DLD1 (cell line): ENCODE measurements at regions not wholly inside any gene's neighbourhood (a gene's known extent, or its start where the extent isn't known, plus 50 kb on each side); places are given as distances from the start of the nearest gene placed in this dataset.

Experiments
- in situ Hi-C: cut with HindIII; loops from 2 replicates; pipeline ENCODE4 v1.10.0; 2017; ENCODE audit warnings: low sequenced_read_pairs

DNA sequence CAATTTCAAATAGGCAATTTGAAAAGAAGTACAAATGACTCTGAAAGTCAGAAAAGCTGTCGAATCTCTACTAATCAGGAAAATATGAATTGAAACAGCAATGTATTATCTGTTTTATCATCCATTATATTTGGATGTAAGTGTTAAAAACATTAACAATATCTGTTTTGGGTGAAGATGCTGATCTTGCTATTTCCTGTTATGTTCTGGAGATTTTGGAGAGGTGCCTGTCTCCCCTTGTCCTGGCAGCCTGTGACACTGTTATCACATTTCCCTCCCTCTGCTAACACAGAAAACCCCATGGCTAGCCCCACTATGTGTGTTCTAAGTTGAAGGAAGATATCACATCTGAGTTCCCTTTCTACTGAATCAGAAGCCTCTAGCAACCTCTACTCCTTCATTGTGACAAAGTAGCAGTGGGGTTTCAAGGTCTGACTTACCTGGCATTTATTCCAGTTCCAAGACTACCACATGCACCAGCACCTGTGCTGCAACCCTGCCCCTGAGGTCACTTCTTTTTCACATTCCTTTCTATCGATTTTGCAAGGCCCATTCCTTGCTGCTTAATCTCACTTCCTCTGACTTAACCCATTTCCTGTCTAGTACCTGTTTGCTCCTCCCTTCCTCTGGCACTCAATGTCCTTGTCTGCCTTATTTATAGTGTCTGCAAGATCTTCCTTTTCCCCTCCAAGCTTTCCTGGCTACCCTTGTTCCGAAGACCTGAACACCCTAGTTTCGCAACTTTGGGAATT, 95.5 kb upstream of the COL8A1 start:
- in situ Hi-C loops = no loop called here

DNA sequence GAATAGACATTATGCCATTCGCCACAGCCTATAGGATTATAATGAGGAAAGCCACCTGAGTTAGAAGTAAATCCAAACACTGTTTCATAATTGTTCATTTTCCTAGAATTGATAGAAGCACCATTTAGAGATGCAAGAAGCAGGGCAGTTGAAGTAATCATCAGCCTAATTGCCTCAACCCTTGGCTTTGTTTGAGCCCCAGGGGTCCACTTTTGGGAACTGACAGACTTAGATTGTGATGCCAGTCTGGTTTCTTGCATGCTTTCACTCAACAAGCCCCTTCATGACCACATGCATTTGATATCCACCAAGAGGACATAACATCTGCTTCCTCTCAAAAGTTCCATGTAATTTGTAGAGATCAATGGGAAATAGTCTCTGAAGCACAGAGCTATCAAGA, 97.2 kb upstream of the COL8A1 start:
- in situ Hi-C loops = no loop called here

- in situ Hi-C loops = no loop called here
Observed at GRCh38 chr3:99537416-99537815, 101.0 kb upstream of the COL8A1 start.

DNA sequence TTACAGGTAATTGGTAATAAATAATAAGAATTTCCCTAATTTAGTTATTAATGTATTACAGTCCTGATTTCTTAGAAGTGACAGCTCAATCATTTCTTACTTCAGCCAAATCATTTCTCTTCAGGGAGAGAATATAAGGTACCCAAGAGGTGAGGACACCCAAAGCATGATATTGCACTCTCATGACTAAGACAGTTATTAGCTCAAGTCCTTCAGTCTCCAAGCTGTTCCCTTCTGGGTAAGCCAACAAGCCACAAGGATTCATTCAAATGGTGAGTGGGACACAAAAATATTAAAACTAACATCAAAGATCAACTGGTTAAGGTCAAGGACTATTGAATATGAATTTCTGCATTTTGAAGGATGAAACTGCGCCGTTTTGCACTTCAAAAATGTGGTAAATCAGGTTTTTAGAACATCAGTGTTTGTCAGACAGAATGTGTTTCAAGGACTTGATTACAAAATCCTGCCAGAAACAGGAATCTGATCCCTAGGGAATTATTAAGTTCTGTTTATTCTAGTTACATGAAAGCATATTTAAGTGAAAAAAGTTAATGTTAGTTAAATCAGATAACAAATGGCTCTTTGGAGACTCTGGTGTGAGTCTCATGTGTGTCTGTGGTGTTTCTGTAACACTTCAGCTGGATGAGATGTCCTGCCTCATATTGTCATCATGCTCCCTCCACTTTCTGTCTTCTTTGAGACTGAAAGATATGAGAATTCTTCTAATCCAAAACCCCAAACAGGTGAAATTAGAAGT, 101.7 kb upstream of the COL8A1 start:
- in situ Hi-C loops = no loop called here

DNA sequence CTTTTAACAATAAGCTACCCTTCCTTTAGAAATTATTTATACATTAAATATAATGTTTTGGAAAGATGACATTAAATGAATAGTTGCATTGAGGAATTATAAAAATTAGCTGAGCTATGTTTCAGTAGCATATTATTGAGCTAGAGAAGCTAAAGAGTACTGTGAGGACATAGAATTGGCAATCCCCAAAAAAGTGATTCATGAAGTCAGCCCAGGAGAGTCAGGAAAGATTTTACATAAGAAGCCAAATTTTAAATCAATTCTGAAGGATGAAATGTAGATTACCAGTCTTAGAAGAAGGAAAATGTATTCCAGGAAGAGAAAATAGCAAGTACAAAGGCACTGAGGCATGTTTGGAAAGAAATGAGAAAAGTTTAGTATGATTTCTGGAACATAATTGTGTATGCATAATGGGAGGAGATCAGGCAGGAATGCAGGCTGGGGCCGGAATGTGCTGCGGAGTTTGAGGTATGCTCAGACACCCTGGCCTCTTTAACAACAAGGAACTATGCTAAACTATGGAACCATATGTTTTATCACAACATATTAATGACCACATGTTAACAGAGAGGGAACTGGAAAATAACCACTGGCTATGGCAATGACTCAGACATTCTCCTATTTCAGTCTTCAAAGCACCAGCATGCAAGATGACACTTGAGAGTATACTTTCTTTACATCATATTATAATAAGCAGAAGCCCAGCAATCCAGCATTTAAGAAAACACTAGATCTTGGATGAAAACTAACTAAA, 103.3 kb upstream of the COL8A1 start:
- in situ Hi-C loops = no loop called here

- in situ Hi-C loops = no loop called here
Observed at GRCh38 chr3:99532246-99532645, 106.1 kb upstream of the COL8A1 start.

GRCh38 chr3:99529265-99529664, 109.1 kb upstream of the COL8A1 start:
- in situ Hi-C loops = no loop called here

DNA sequence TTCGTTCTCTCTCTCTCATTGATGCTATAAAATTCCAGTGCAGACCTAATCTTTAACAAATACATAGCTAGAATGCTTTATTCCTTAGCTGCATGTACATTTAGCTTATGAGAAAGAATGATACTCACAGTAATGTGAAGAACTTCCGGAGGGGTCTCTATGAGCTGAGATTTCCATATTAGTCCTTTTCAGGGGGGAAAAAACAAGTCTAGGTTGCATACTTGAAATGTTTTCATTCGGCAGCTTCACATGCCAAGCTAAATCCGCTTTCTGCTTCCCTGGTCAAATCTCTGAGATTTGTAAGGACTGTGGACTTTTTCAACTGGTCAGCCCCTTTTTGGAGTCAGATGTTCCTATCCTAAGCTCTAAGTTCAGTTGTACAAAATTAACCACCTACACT, 111.5 kb upstream of the COL8A1 start:
- in situ Hi-C loops = no loop called here

GRCh38 chr3:99524559-99524958, 113.8 kb upstream of the COL8A1 start:
- in situ Hi-C loops = no loop called here

- in situ Hi-C loops = no loop called here
Observed at GRCh38 chr3:99523431-99524127, 114.8 kb upstream of the COL8A1 start.

- in situ Hi-C loops = no loop called here
Observed at GRCh38 chr3:99522147-99522546, 116.2 kb upstream of the COL8A1 start.

- in situ Hi-C loops = no loop called here
Observed at GRCh38 chr3:99521551-99521950, 116.8 kb upstream of the COL8A1 start.

- in situ Hi-C loops = no loop called here
Observed at GRCh38 chr3:99520513-99520912, 117.9 kb upstream of the COL8A1 start.

- in situ Hi-C loops = no loop called here
Observed at GRCh38 chr3:99516936-99517335, 121.5 kb upstream of the COL8A1 start.

DNA sequence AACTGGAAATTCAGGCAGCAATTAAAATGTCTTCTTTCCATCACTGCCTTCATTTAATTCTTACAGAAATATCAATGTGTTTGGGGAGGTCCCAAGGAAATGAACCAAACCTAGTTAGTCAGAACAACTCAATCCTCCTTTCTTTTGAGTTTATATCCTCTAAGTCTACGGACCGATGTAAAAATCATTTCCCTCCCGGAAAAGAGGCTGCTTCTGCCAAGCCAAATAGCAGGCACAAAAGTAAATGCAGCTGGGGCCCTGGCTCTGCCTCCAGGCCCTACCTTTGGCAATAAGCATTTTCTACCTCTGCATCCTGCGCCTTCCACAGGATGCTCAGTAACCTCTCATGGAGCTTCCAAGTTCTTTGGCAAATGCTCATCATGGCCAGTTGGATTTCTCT, 122.5 kb upstream of the COL8A1 start:
- in situ Hi-C loops = no loop called here

DNA sequence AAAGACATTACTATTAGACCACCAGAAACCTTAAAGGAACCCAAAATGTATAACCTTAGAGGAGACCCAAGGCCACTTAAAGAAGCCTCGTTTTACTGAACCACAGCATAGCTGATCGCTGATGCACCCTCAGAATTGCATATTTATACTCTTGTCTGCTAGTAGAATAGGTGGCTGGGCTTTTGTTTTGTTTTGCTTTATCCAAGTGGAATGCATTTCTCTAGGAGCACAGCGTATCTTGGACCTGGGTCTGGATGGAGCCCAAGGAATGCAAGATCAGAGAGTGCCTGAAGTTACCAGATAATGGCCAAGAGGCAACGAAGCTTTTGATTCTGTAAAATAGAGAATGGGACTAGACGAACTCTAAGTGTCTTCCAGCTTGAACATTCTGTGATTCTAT, 129.2 kb upstream of the COL8A1 start:
- in situ Hi-C loops = no loop called here

GRCh38 chr3:99508191-99508590, 130.2 kb upstream of the COL8A1 start:
- in situ Hi-C loops = no loop called here

- in situ Hi-C loops = no loop called here
Observed at GRCh38 chr3:99505646-99506269, 132.6 kb upstream of the COL8A1 start.

- in situ Hi-C loops = no loop called here
Observed at GRCh38 chr3:99505200-99505599, 133.2 kb upstream of the COL8A1 start.

DNA sequence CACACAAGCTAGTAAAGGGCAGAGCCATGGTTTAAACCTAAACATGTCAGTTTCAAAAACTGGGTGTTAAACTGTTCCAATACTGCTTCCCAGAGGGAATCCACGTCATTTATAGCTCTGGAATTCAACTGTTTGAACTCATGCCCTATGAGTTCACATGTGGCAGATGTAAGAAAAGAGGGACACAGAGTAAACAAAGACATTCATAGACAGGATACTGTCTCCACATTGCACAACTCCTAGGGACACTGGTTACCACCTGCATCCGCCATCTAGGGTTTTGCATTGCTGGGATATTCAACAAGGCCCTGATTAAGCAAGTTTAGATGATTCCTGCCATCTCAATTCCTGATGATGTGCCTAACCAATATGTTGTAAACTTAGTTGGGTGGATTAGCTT, 134.1 kb upstream of the COL8A1 start:
- in situ Hi-C loops = no loop called here

DNA sequence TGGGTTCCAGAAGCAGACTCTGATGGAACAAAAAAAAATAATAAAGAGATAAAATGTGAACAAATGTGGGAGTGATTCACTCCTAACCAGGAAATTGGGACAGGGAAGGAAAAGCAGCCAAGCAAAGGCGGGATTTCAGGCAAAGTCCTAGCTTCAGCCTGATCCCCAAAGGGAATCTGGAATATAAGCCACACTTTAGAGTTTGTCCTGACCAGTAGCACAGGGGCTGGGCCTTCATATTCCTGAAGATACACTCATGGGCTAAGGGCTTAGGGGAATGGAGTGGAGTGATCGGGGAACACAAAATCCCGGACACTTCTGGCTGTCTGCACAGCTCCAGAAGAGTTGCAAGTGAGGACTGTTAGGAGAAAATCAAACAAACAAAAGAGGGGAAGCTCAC, 135.0 kb upstream of the COL8A1 start:
- in situ Hi-C loops = no loop called here
